Nephron progenitor cell (in vitro differentiated cells): ENCODE measurements at regions not wholly inside any gene's neighbourhood (a gene's known extent, or its start where the extent isn't known, plus 50 kb on each side); places are given as distances from the start of the nearest gene placed in this dataset.
"Not testable (repeated sequence)": the region's sequence is repeated elsewhere in the genome, so short reads cannot be mapped to it uniquely, and the experiment has no call there.

Experiments
- DNase-seq: peaks from one replicate; pipeline ENCODE4 v3.0.0; 2021
- H3K27ac Mint-ChIP-seq: 2 replicates; pipeline ENCODE4 v1.8.0; 2021; ENCODE audit warnings: mild to moderate bottlenecking, moderate library complexity, mixed read lengths
- H3K27me3 Mint-ChIP-seq: 2 replicates; pipeline ENCODE4 v1.8.0; 2021; ENCODE audit warnings: mild to moderate bottlenecking, low read depth, mixed read lengths; ENCODE audit not compliant: poor library complexity
- H3K36me3 Mint-ChIP-seq: 2 replicates; pipeline ENCODE4 v1.8.0; 2021; ENCODE audit warnings: low read depth, mixed read lengths
- H3K4me1 Mint-ChIP-seq: 2 replicates; pipeline ENCODE4 v1.8.0; 2021; ENCODE audit warnings: mixed read lengths
- H3K4me3 Mint-ChIP-seq: 2 replicates; pipeline ENCODE4 v1.8.0; 2021; ENCODE audit warnings: mild to moderate bottlenecking, moderate library complexity, mixed read lengths
- H3K9me3 Mint-ChIP-seq: 2 replicates; pipeline ENCODE4 v1.8.0; 2021; ENCODE audit warnings: mild to moderate bottlenecking, moderate library complexity, mixed read lengths
- TF ChIP-seq, protein P1 (sequence below): fragments of 200-600 bp; sonication (generic); IDR thresholded peaks from 2 replicates; pipeline ENCODE4 v1.5.0; 2021; ENCODE audit warnings: antibody characterized with exemption

DNA sequence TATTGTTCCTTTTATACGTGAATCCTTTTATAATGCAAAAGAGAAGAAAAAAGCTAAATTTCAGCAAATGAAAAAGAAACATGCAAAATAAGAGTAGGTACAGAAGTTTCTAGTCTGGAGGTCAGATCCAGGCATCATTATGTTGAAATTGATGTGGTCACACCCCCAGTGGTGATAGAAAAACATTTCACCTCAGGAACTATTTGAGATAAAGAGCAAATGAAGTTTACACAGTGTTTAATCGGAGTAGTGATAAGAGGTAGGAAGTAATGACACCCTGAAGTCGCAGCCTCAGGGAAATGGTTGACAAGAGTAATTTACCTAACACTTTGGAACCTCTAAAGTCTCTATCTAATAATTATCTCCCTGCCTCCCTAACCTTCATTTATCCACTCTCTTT is 536.0 kb upstream of the STEAP1 start:
- TF ChIP-seq, protein P1, sequence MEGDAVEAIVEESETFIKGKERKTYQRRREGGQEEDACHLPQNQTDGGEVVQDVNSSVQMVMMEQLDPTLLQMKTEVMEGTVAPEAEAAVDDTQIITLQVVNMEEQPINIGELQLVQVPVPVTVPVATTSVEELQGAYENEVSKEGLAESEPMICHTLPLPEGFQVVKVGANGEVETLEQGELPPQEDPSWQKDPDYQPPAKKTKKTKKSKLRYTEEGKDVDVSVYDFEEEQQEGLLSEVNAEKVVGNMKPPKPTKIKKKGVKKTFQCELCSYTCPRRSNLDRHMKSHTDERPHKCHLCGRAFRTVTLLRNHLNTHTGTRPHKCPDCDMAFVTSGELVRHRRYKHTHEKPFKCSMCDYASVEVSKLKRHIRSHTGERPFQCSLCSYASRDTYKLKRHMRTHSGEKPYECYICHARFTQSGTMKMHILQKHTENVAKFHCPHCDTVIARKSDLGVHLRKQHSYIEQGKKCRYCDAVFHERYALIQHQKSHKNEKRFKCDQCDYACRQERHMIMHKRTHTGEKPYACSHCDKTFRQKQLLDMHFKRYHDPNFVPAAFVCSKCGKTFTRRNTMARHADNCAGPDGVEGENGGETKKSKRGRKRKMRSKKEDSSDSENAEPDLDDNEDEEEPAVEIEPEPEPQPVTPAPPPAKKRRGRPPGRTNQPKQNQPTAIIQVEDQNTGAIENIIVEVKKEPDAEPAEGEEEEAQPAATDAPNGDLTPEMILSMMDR, result no peak
- Mint-ChIP-seq H3K27ac (no peak overlapping the region), H3K36me3 (no peaks in the 10 kb centered on the region), H3K4me3 (no peak overlapping the region), H3K27me3 (no peaks in the 10 kb centered on the region), H3K9me3 (no peaks in the 10 kb centered on the region), H3K4me1 (no peaks in the 10 kb centered on the region)
- no peak for DNase-seq

DNA sequence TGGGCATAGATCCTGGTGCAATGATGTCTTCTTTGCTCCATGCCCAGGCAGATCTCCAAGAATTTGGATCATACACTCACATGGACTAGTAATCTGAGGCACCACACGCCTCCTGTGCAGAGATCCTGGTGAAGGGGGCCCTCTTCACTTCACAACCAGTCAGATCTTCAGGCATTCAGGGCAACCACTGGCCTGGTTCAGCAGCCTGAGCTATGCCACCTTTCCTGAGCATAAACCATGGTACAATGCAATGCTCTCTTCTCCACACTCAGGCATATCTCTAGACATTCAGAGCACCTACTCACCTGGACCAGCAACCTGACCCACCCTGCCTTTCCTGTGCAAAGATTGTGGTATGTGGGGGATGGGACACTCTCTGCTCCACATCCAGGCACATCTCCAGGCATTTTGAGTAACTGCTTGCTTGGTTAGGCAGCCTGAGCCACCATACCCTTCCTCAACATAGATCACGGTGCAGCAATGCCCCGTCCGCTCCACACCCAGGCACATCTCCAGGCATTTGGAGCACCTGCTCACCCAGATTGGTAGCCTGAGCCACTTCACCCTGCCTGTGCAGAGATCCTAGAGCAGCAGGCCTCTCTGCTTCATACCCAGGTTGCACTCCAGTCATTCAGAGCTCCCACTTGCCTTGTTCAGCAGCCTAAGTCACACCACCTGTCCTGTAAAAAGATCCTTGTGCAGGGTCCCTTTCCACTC is 532.2 kb upstream of the STEAP1 start:
- Mint-ChIP-seq H3K4me3 (no peak overlapping the region), H3K27me3 (no peaks in the 10 kb centered on the region), H3K27ac (no peak overlapping the region), H3K36me3 (no peaks in the 10 kb centered on the region), H3K9me3 (peaks cover 4% of the 10 kb centered on the region), H3K4me1 (no peaks in the 10 kb centered on the region)
- TF ChIP-seq, protein P1, result no peak
- DNase-seq, result no peak

DNA sequence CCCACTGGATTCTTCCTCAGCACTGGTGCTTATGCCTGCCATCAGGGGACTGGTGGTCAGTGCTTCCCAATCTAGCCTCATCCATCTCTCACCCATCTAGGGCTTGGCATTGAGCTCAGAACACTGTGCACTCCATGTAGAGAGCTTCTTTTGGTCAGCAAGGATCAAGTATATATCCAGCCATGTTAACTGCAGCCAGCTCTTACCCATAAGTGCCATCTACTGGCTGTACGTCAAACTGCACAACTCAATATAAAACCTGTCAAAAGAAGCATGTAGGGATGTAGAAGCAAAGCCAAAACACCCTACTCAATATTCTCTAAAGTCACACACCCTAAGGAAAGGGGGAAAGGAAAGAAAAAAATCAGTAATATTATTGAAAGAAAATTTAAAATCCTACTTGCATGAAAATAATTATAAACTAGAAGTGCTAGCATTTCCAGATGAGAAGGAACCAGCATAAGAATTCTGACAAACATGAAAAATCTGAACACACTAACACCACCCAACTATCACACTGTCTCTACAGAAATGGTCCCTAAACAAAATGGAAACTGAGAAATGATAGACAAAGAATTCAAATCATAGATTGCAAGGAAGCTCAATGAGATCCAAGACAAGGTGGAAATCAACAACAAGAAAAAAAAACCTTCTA is 531.1 kb upstream of the STEAP1 start:
- H3K27ac Mint-ChIP-seq, result no peak overlapping the region
- no peaks in the 10 kb centered on the region for H3K27me3 Mint-ChIP-seq
- peak; percentile 20 for DNase-seq
- peaks cover 4% of the 10 kb centered on the region for H3K9me3 Mint-ChIP-seq
- H3K4me3 Mint-ChIP-seq, result no peak overlapping the region
- TF ChIP-seq, protein P1, result peak; percentile 69
- H3K36me3 Mint-ChIP-seq, result no peaks in the 10 kb centered on the region
- no peaks in the 10 kb centered on the region for H3K4me1 Mint-ChIP-seq

DNA sequence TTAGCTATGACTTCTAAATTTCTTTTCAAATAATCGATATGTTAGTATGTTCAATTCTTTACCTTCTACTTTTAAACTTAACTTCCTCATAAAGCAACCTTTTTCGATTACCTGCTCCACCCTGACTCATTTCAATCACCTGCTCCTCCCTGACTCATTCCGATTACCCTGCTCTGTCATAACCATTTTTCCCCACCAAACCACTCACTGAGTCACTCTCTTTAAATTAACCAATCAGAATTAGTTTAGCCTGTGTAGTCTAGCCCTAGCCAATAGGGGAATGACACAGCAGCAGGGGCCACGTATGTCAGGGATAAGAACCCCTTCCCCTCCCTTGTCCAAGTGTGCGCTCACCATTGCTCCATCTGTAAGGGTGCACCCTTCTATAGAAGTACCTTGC is 530.1 kb upstream of the STEAP1 start:
- H3K27me3 Mint-ChIP-seq, H3K4me3 Mint-ChIP-seq, H3K36me3 Mint-ChIP-seq, H3K9me3 Mint-ChIP-seq, DNase-seq, H3K27ac Mint-ChIP-seq, H3K4me1 Mint-ChIP-seq: not testable (repeated sequence)

DNA sequence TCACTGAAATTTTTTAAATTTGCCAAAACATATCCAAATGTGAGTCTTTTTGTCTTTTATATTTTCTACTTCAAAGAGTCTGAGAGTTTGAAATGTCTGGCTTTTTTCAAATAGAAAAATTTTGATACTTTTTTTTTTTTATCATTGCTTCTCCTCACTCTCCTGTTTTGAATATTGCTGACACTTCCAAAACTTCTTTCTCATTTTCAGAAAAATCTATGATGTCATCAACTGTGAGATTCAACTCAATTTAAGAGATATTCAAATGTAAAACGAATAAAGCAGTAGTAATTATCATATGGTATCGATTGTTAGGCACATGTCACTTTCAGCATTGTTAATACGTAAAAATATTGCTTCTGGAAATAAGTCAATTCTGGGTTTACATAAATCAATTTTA is 505.8 kb upstream of the STEAP1 start:
- no peak overlapping the region for H3K27ac Mint-ChIP-seq
- H3K36me3 Mint-ChIP-seq, result no peaks in the 10 kb centered on the region

DNA sequence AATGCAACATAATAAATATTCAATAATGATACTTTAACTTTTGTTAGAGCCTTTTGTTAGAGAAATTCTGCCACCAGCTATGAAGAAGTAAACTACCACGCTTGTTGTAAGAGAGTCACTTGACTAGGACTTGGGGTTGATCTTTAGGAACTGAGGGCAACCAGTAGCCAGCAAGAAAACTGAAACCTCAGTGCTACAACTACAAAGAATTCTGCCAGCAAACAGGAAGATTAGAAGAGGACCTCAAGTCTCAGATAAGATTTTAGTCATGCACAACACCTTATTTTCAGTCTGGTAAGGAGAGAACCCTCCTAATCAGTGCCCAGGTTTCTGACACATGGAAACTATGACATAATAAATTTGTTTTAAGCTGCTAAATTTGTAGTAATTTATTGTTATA is 498.3 kb upstream of the STEAP1 start:
- no peaks in the 10 kb centered on the region for H3K4me1 Mint-ChIP-seq
- H3K36me3 Mint-ChIP-seq, result no peaks in the 10 kb centered on the region
- no peak for DNase-seq
- H3K27ac Mint-ChIP-seq, result peak overlapping the region; percentile 6
- no peaks in the 10 kb centered on the region for H3K9me3 Mint-ChIP-seq
- H3K4me3 Mint-ChIP-seq, result no peak overlapping the region
- no peaks in the 10 kb centered on the region for H3K27me3 Mint-ChIP-seq
- TF ChIP-seq, protein P1, result no peak

More for the DNA sequence above, 505.8 kb upstream of the STEAP1 start:
- TF ChIP-seq, protein P1, result no peak
- H3K9me3 Mint-ChIP-seq, result no peaks in the 10 kb centered on the region
- H3K27me3 Mint-ChIP-seq, result no peaks in the 10 kb centered on the region
- no peak for DNase-seq
- no peak overlapping the region for H3K4me3 Mint-ChIP-seq
- no peaks in the 10 kb centered on the region for H3K4me1 Mint-ChIP-seq
